ENCODE measurements at regions not wholly inside any gene's neighbourhood (a gene's known extent, or its start where the extent isn't known, plus 50 kb on each side); places are given as distances from the start of the nearest gene placed in this dataset.

GRCh38 chr5:135219868-135220267 is 179.2 kb downstream of the MACROH2A1 start:
- no peak for DNase-seq (ENCODE audit: low read depth in 2 of 2)

GRCh38 chr5:135218790-135219568 is 180.1 kb downstream of the MACROH2A1 start:
- no peak for DNase-seq (ENCODE audit: low read depth in 2 of 2)

- no peak for DNase-seq (ENCODE audit: low read depth in 2 of 2)
Observed at GRCh38 chr5:135218486-135218755, 180.6 kb downstream of the MACROH2A1 start.

GRCh38 chr5:135217669-135218485 is 181.2 kb downstream of the MACROH2A1 start:
- DNase-seq (ENCODE audit: low read depth in 2 of 2), result no peak

GRCh38 chr5:135216471-135217343 is 182.3 kb downstream of the MACROH2A1 start:
- DNase-seq (ENCODE audit: low read depth in 2 of 2), result no peak

- no peak for DNase-seq (ENCODE audit: low read depth in 2 of 2)
Observed at GRCh38 chr5:135215617-135216470, 181.8 kb upstream of the PITX1 start.

GRCh38 chr5:135214897-135215616 is 181.0 kb upstream of the PITX1 start:
- DNase-seq (ENCODE audit: low read depth in 2 of 2), result no peak

- no peak for DNase-seq (ENCODE audit: low read depth in 2 of 2)
Observed at GRCh38 chr5:135213466-135214239, 179.6 kb upstream of the PITX1 start.

GRCh38 chr5:135213027-135213386 is 179.0 kb upstream of the PITX1 start:
- DNase-seq (ENCODE audit: low read depth in 2 of 2), result no peak

- no peak for DNase-seq (ENCODE audit: low read depth in 2 of 2)
Observed at GRCh38 chr5:135212361-135213026, 178.5 kb upstream of the PITX1 start.

- DNase-seq (ENCODE audit: low read depth in 2 of 2), result no peak
Observed at GRCh38 chr5:135211791-135212190, 177.8 kb upstream of the PITX1 start.

- DNase-seq (ENCODE audit: low read depth in 2 of 2), result no peak
Observed at GRCh38 chr5:135211083-135211790, 177.2 kb upstream of the PITX1 start.

GRCh38 chr5:135210286-135211055 is 176.4 kb upstream of the PITX1 start:
- no peak for DNase-seq (ENCODE audit: low read depth in 2 of 2)

- no peak for DNase-seq (ENCODE audit: low read depth in 2 of 2)
Observed at GRCh38 chr5:135208903-135209721, 175.1 kb upstream of the PITX1 start.

GRCh38 chr5:135208555-135208902 is 174.5 kb upstream of the PITX1 start:
- DNase-seq (ENCODE audit: low read depth in 2 of 2), result no peak

- DNase-seq (ENCODE audit: low read depth in 2 of 2), result no peak
Observed at GRCh38 chr5:135207866-135208265, 173.8 kb upstream of the PITX1 start.

- no peak for DNase-seq (ENCODE audit: low read depth in 2 of 2)
Observed at GRCh38 chr5:135206862-135207261, 172.8 kb upstream of the PITX1 start.

All from stimulated activated CD8-positive, alpha-beta memory T cell treated with anti-CD3 and anti-CD28 coated beads, Interleukin-15, amount 100 ng/mL, for 48 hours (primary cell).